GM23338 (cell line): ENCODE measurements at regions not wholly inside any gene's neighbourhood (a gene's known extent, or its start where the extent isn't known, plus 50 kb on each side); places are given as distances from the start of the nearest gene placed in this dataset.

Experiments used
- ATAC-seq: fragments of 200-7000 bp; cut with Tn5 transposase; 3 replicates; pipeline ENCODE4 v1.9.1; 2020
- DNase-seq: peaks from one replicate; pipeline ENCODE4 v3.0.0-alpha.2; 2015; ENCODE audit warnings: low spot score
- H2AFZ ChIP-seq: fragments of 200-600 bp; sonication (generic); 2 replicates; pipeline ENCODE4 v1.8.0; 2016; ENCODE audit warnings: antibody characterized with exemption, mild to moderate bottlenecking, moderate library complexity
- H3F3A ChIP-seq: fragments of 200-600 bp; sonication (generic); replicated peaks from 2 replicates; pipeline ENCODE4 v1.8.0; 2017; ENCODE audit warnings: antibody characterized with exemption, mixed run types, low read depth
- H3K27ac ChIP-seq: fragments of 200-600 bp; sonication (generic); 2 replicates; pipeline ENCODE4 v1.6.1; 2016; ENCODE audit warnings: low read depth
- H3K27me3 ChIP-seq: fragments of 200-600 bp; sonication (generic); 2 replicates; pipeline ENCODE4 v1.8.0; 2016; ENCODE audit warnings: mild to moderate bottlenecking, mixed run types, moderate library complexity; ENCODE audit not compliant: insufficient read depth
- H3K36me3 ChIP-seq: fragments of 200-600 bp; sonication (generic); 2 replicates; pipeline ENCODE4 v1.8.0; 2016; ENCODE audit warnings: mild to moderate bottlenecking; ENCODE audit not compliant: insufficient read depth
- H3K4me1 ChIP-seq: fragments of 200-600 bp; sonication (generic); 2 replicates; pipeline ENCODE4 v1.8.0; 2016; ENCODE audit warnings: mild to moderate bottlenecking, moderate library complexity; ENCODE audit not compliant: insufficient read depth
- H3K4me2 ChIP-seq: fragments of 200-600 bp; sonication (generic); 2 replicates; pipeline ENCODE4 v1.7.1; 2017; ENCODE audit warnings: mixed run types
- H3K4me3 ChIP-seq: fragments of 200-600 bp; sonication (generic); 2 replicates; pipeline ENCODE4 v1.6.1; 2016; ENCODE audit warnings: mixed run types
- H3K79me2 ChIP-seq: fragments of 200-600 bp; sonication (generic); replicated peaks from 2 replicates; pipeline ENCODE4 v1.8.0; 2017; ENCODE audit warnings: mild to moderate bottlenecking; ENCODE audit not compliant: insufficient read depth
- H3K9me2 ChIP-seq: fragments of 200-600 bp; sonication (generic); 2 replicates; pipeline ENCODE4 v1.8.0; 2017; ENCODE audit not compliant: insufficient read depth
- H4K20me1 ChIP-seq: fragments of 200-600 bp; sonication (generic); replicated peaks from 2 replicates; pipeline ENCODE4 v1.8.0; 2017; ENCODE audit warnings: mild to moderate bottlenecking; ENCODE audit not compliant: insufficient read depth
- H3K27ac Mint-ChIP-seq: 2 replicates; pipeline ENCODE4 v1.8.0; 2020; ENCODE audit warnings: inconsistent platforms, mild to moderate bottlenecking, moderate library complexity, mixed read lengths
- H3K27me3 Mint-ChIP-seq: 3 replicates; pipeline ENCODE4 v1.8.0; 2022; ENCODE audit warnings: low read depth, mild to moderate bottlenecking, moderate library complexity, mixed read lengths, inconsistent platforms; ENCODE audit not compliant: insufficient read depth, poor library complexity
- H3K36me3 Mint-ChIP-seq: 3 replicates; pipeline ENCODE4 v1.8.0; 2021; ENCODE audit warnings: low read depth, mild to moderate bottlenecking, inconsistent platforms, moderate library complexity, mixed read lengths
- H3K4me1 Mint-ChIP-seq: 3 replicates; pipeline ENCODE4 v1.8.0; 2020; ENCODE audit warnings: mild to moderate bottlenecking, inconsistent platforms, mixed read lengths
- H3K4me3 Mint-ChIP-seq: 3 replicates; pipeline ENCODE4 v1.8.0; 2021; ENCODE audit warnings: moderate library complexity, mild to moderate bottlenecking, inconsistent platforms, mixed read lengths
- H3K9me3 Mint-ChIP-seq: 3 replicates; pipeline ENCODE4 v1.8.0; 2020; ENCODE audit warnings: moderate library complexity, mild to moderate bottlenecking, inconsistent platforms, mixed read lengths
- CREB1 ChIP-seq: fragments of 250-450 bp; sonication (Bioruptor Pico); IDR thresholded peaks from 2 replicates; pipeline ENCODE4 v1.5.0; 2020; ENCODE audit warnings: low read depth, mild to moderate bottlenecking, moderate library complexity
- CTCF ChIP-seq, 2 experiments: fragments of 200-600 bp in 1 of 2; sonication (generic) in 1 of 2; conservative IDR thresholded peaks; 2 replicates each; pipeline versions ENCODE4 v1.5.1 to v1.6.1; 2016 to 2017; ENCODE audit warnings: antibody characterized with exemption in 2 of 2, low read depth in 2 of 2, mild to moderate bottlenecking in 2 of 2, moderate library complexity in 1 of 2
- EZH2 ChIP-seq: fragments of 200-600 bp; sonication (generic); IDR thresholded peaks from one replicate; pipeline ENCODE4 v1.8.0; 2017; ENCODE audit warnings: antibody characterized with exemption, mild to moderate bottlenecking, low read depth; ENCODE audit not compliant: unreplicated experiment
- EZH2phosphoT487 ChIP-seq: fragments of 200-600 bp; sonication (generic); IDR thresholded peaks from one replicate; pipeline ENCODE4 v1.8.1; 2018; ENCODE audit warnings: antibody characterized with exemption; ENCODE audit not compliant: unreplicated experiment
- JUNB ChIP-seq: IDR thresholded peaks from one replicate; pipeline ENCODE4 v1.6.1; 2016; ENCODE audit warnings: antibody characterized with exemption; ENCODE audit not compliant: unreplicated experiment
- NANOG ChIP-seq: IDR thresholded peaks from 2 replicates; pipeline ENCODE4 v1.6.1; 2016; ENCODE audit warnings: antibody characterized with exemption, borderline replicate concordance
- POLR2AphosphoS5 ChIP-seq: IDR thresholded peaks from 2 replicates; pipeline ENCODE4 v1.6.1; 2016; ENCODE audit warnings: antibody characterized with exemption, low read depth
- REST ChIP-seq: IDR thresholded peaks from one replicate; pipeline ENCODE4 v1.6.1; 2018; ENCODE audit warnings: antibody characterized with exemption; ENCODE audit not compliant: unreplicated experiment
- STAT1 ChIP-seq: IDR thresholded peaks from one replicate; pipeline ENCODE4 v1.6.1; 2016; ENCODE audit warnings: antibody characterized with exemption; ENCODE audit not compliant: unreplicated experiment
- ZNF114 ChIP-seq: fragments of 250-450 bp; sonication (Bioruptor Pico); IDR thresholded peaks from 2 replicates; pipeline ENCODE4 v1.5.0; 2020; ENCODE audit warnings: mild to moderate bottlenecking, moderate library complexity
- ZNF331 ChIP-seq: fragments of 250-450 bp; sonication (Bioruptor Pico); IDR thresholded peaks from 2 replicates; pipeline ENCODE4 v1.5.0; 2020; ENCODE audit warnings: low read depth, mild to moderate bottlenecking, moderate library complexity
- TF ChIP-seq, protein P1 (sequence below): fragments of 250-450 bp; sonication (Bioruptor Pico); IDR thresholded peaks from 2 replicates; pipeline ENCODE4 v1.5.0; 2020; ENCODE audit warnings: mild to moderate bottlenecking, moderate library complexity
- TF ChIP-seq, protein P2 (sequence below): IDR thresholded peaks from 2 replicates; pipeline ENCODE4 v1.6.1; 2016; ENCODE audit warnings: antibody characterized with exemption

GRCh38 chr18:22564036-22564435 is 146.3 kb upstream of the CTAGE1 start:
- Mint-ChIP-seq H3K9me3 (no peaks in the 10 kb centered on the region), H3K4me3 (no peak overlapping the region), H3K27me3 (peaks cover 22% of the 10 kb centered on the region), H3K4me1 (peaks cover 11% of the 10 kb centered on the region), H3K27ac (no peak overlapping the region), H3K36me3 (no peaks in the 10 kb centered on the region)
- Histone ChIP-seq H3K4me2 (no peak overlapping the region), H4K20me1 (peaks cover 5% of the 10 kb centered on the region; the same call in 1 of the 2 replicates), H3K4me3 (no peak overlapping the region), H3K27ac (no peak overlapping the region), H2AFZ (no peak overlapping the region), H3K27me3 (peaks cover 43% of the 10 kb centered on the region), H3K9me2 (no peaks in the 10 kb centered on the region), H3F3A (no peaks in the 10 kb centered on the region), H3K36me3 (no peaks in the 10 kb centered on the region), H3K79me2 (no peaks in the 10 kb centered on the region), H3K4me1 (peaks cover 14% of the 10 kb centered on the region)
- TF ChIP-seq POLR2AphosphoS5 (no peak), EZH2 (no peak), JUNB (no peak), CREB1 (no peak), STAT1 (no peak), ZNF331 (CRISPR knock-in tag) (no peak), NANOG (no peak), CTCF (conservative IDR thresholded peaks at IDR 0.05; ENCODE audit: low read depth in 2 of 2) (no peak), ZNF114 (no peak), REST (no peak), EZH2phosphoT487 (no peak)
- TF ChIP-seq, protein P1, sequence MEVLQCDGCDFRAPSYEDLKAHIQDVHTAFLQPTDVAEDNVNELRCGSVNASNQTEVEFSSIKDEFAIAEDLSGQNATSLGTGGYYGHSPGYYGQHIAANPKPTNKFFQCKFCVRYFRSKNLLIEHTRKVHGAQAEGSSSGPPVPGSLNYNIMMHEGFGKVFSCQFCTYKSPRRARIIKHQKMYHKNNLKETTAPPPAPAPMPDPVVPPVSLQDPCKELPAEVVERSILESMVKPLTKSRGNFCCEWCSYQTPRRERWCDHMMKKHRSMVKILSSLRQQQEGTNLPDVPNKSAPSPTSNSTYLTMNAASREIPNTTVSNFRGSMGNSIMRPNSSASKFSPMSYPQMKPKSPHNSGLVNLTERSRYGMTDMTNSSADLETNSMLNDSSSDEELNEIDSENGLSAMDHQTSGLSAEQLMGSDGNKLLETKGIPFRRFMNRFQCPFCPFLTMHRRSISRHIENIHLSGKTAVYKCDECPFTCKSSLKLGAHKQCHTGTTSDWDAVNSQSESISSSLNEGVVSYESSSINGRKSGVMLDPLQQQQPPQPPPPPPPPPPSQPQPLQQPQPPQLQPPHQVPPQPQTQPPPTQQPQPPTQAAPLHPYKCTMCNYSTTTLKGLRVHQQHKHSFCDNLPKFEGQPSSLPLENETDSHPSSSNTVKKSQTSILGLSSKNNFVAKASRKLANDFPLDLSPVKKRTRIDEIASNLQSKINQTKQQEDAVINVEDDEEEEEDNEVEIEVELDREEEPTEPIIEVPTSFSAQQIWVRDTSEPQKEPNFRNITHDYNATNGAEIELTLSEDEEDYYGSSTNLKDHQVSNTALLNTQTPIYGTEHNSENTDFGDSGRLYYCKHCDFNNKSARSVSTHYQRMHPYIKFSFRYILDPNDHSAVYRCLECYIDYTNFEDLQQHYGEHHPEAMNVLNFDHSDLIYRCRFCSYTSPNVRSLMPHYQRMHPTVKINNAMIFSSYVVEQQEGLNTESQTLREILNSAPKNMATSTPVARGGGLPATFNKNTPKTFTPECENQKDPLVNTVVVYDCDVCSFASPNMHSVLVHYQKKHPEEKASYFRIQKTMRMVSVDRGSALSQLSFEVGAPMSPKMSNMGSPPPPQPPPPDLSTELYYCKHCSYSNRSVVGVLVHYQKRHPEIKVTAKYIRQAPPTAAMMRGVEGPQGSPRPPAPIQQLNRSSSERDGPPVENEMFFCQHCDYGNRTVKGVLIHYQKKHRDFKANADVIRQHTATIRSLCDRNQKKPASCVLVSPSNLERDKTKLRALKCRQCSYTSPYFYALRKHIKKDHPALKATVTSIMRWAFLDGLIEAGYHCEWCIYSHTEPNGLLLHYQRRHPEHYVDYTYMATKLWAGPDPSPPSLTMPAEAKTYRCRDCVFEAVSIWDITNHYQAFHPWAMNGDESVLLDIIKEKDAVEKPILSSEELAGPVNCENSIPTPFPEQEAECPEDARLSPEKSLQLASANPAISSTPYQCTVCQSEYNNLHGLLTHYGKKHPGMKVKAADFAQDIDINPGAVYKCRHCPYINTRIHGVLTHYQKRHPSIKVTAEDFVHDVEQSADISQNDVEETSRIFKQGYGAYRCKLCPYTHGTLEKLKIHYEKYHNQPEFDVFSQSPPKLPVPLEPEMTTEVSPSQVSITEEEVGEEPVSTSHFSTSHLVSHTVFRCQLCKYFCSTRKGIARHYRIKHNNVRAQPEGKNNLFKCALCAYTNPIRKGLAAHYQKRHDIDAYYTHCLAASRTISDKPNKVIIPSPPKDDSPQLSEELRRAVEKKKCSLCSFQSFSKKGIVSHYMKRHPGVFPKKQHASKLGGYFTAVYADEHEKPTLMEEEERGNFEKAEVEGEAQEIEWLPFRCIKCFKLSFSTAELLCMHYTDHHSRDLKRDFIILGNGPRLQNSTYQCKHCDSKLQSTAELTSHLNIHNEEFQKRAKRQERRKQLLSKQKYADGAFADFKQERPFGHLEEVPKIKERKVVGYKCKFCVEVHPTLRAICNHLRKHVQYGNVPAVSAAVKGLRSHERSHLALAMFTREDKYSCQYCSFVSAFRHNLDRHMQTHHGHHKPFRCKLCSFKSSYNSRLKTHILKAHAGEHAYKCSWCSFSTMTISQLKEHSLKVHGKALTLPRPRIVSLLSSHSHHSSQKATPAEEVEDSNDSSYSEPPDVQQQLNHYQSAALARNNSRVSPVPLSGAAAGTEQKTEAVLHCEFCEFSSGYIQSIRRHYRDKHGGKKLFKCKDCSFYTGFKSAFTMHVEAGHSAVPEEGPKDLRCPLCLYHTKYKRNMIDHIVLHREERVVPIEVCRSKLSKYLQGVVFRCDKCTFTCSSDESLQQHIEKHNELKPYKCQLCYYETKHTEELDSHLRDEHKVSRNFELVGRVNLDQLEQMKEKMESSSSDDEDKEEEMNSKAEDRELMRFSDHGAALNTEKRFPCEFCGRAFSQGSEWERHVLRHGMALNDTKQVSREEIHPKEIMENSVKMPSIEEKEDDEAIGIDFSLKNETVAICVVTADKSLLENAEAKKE (CRISPR knock-in tag) = no peak
- TF ChIP-seq, protein P2, sequence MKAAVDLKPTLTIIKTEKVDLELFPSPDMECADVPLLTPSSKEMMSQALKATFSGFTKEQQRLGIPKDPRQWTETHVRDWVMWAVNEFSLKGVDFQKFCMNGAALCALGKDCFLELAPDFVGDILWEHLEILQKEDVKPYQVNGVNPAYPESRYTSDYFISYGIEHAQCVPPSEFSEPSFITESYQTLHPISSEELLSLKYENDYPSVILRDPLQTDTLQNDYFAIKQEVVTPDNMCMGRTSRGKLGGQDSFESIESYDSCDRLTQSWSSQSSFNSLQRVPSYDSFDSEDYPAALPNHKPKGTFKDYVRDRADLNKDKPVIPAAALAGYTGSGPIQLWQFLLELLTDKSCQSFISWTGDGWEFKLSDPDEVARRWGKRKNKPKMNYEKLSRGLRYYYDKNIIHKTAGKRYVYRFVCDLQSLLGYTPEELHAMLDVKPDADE = no peak
- no peak for DNase-seq
- no peak for ATAC-seq
